Liver (tissue), 3 donors: ENCODE measurements at regions not wholly inside any gene's neighbourhood (a gene's known extent, or its start where the extent isn't known, plus 50 kb on each side); places are given as distances from the start of the nearest gene placed in this dataset.

Experiments used
- CTCF ChIP-seq: fragments of 150-350 bp; IDR thresholded peaks from 2 replicates; pipeline ENCODE4 v1.5.1; 2017; ENCODE audit warnings: improper control_type of control experiment, low read depth, low read length; ENCODE audit not compliant: missing input control
- HNF4A ChIP-seq, 2 donors: conservative IDR thresholded peaks; 2 replicates each; pipeline ENCODE4 v1.6.1; 2016; ENCODE audit warnings: antibody characterized with exemption in 2 of 2, mild to moderate bottlenecking in 2 of 2
- JUND ChIP-seq, 2 donors: IDR thresholded peaks; 2 replicates each; pipeline ENCODE4 v1.6.1; 2016; ENCODE audit warnings: antibody characterized with exemption in 2 of 2
- RAD21 ChIP-seq, 2 donors: IDR thresholded peaks; 2 replicates each; pipeline ENCODE4 v1.6.1; 2016; ENCODE audit warnings: antibody characterized with exemption in 2 of 2, mild to moderate bottlenecking in 2 of 2
- SP1 ChIP-seq: IDR thresholded peaks from 2 replicates; pipeline ENCODE4 v1.6.1; 2018; ENCODE audit warnings: antibody characterized with exemption, mild to moderate bottlenecking
- TAF1 ChIP-seq: conservative IDR thresholded peaks from 2 replicates; pipeline ENCODE4 v1.6.1; 2016; ENCODE audit warnings: antibody characterized with exemption, mild to moderate bottlenecking
- YY1 ChIP-seq: IDR thresholded peaks from 2 replicates; pipeline ENCODE4 v1.6.1; 2016; ENCODE audit warnings: antibody characterized with exemption, mild to moderate bottlenecking
- ZBTB33 ChIP-seq: IDR thresholded peaks from 2 replicates; pipeline ENCODE4 v1.6.1; 2016; ENCODE audit warnings: antibody characterized with exemption
- TF ChIP-seq, protein P1 (sequence below): IDR thresholded peaks from 2 replicates; pipeline ENCODE4 v1.6.1; 2016; ENCODE audit warnings: antibody characterized with exemption
- donor health status: healthy.
- donor health status: healthy.

DNA sequence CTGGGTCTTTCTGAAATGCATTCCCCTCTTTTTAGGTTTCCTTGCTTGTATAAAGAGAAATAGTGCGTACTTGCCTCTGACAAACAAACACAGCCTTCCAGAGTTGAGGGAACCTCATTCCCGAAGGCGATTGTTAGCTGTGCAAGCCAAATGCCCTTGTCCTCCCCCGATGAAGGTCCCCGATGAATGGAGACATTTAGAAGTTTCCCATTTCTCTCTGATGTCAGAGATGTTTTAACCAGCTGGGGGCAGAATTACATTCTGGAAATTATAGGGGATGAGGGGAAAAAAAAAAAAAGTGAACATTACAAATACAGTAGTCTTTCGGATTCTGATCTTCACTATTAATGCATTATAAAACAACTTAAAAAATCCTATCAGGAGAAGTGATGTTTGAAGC is 366.8 kb downstream of the VRK1 start:
- no peak for TF ChIP-seq YY1
- no peak for TF ChIP-seq CTCF
- no peak for TF ChIP-seq HNF4A (conservative IDR thresholded peaks at IDR 0.05)
- TF ChIP-seq SP1: no peak
- TF ChIP-seq ZBTB33: no peak
- TF ChIP-seq RAD21 (IDR thresholded peaks at IDR 0.05): no peak
- TF ChIP-seq TAF1: no peak
- TF ChIP-seq JUND (IDR thresholded peaks at IDR 0.05): no peak
- TF ChIP-seq, protein P1, sequence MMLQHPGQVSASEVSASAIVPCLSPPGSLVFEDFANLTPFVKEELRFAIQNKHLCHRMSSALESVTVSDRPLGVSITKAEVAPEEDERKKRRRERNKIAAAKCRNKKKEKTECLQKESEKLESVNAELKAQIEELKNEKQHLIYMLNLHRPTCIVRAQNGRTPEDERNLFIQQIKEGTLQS: no peak
